ENCODE measurements at regions not wholly inside any gene's neighbourhood (a gene's known extent, or its start where the extent isn't known, plus 50 kb on each side); places are given as distances from the start of the nearest gene placed in this dataset.

- TF ChIP-seq, protein P1, sequence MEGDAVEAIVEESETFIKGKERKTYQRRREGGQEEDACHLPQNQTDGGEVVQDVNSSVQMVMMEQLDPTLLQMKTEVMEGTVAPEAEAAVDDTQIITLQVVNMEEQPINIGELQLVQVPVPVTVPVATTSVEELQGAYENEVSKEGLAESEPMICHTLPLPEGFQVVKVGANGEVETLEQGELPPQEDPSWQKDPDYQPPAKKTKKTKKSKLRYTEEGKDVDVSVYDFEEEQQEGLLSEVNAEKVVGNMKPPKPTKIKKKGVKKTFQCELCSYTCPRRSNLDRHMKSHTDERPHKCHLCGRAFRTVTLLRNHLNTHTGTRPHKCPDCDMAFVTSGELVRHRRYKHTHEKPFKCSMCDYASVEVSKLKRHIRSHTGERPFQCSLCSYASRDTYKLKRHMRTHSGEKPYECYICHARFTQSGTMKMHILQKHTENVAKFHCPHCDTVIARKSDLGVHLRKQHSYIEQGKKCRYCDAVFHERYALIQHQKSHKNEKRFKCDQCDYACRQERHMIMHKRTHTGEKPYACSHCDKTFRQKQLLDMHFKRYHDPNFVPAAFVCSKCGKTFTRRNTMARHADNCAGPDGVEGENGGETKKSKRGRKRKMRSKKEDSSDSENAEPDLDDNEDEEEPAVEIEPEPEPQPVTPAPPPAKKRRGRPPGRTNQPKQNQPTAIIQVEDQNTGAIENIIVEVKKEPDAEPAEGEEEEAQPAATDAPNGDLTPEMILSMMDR (IDR thresholded peaks at IDR 0.05; ENCODE audit: low read depth, low read length), result no peak
- no peak overlapping the region for H3K4me3 ChIP-seq (ENCODE audit: low read depth, low read length)
Measured at GRCh38 chr1:99595041-99595440, 50.9 kb upstream of the PALMD start.

GRCh38 chr1:99595441-99595840 is 50.5 kb upstream of the PALMD start:
- TF ChIP-seq, protein P1 (IDR thresholded peaks at IDR 0.05; ENCODE audit: low read depth, low read length), result no peak
- H3K4me3 ChIP-seq (ENCODE audit: low read depth, low read length), result no peak overlapping the region
